Globus pallidus (tissue), 1 donor: ENCODE measurements at regions not wholly inside any gene's neighbourhood (a gene's known extent, or its start where the extent isn't known, plus 50 kb on each side); places are given as distances from the start of the nearest gene placed in this dataset.

ENCODE experiments used
- DNase-seq: peaks from one replicate; pipeline ENCODE4 v3.0.0-alpha.2; 2015; ENCODE audit warnings: low spot score

DNA sequence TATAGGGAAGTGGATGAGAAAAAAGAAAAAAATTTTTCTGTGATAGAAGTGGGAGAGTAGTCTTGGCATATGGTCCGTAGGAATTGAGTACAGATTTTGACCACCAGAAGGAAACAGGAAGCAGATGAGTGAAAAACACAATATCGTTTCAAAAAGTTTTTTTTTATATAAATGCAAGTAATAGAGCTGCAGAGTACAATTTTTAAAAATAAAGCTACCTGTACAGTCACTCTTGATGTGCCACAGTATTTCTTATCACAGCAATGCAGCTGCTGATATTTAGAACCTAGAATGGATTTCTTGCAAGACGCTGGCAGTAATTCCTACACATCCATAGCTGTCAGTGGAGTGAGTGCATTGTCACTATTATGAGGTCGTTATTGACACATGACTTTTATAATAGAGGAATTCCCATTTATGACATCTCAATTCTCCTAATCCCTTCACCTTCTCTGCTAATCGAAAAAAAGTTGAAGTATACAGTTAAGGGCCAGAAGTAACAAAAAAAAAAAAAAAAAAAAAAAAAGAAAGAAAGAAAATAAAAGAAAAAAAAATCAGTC lies 477.7 kb downstream of the TAF11L14 start:
- no peak for DNase-seq

DNA sequence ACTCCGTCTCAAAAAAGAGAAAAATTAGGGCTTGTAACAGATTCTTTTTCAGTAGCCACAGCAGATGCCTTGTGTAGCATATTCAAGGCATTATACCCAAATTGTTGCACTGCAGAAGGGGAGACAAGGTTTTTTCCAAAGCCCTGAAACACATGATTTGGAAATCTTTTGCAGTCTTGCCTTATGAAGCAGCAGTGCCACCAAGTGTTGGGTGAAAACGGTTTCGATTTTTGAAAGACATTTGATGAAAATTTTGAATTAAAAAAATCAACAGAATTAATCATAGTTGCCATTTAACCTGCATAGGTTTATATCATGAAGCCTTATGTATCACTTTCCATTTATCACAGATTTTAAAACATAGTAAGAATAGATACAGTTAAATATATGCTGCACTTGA lies 479.5 kb downstream of the TAF11L14 start:
- DNase-seq = no peak

DNA sequence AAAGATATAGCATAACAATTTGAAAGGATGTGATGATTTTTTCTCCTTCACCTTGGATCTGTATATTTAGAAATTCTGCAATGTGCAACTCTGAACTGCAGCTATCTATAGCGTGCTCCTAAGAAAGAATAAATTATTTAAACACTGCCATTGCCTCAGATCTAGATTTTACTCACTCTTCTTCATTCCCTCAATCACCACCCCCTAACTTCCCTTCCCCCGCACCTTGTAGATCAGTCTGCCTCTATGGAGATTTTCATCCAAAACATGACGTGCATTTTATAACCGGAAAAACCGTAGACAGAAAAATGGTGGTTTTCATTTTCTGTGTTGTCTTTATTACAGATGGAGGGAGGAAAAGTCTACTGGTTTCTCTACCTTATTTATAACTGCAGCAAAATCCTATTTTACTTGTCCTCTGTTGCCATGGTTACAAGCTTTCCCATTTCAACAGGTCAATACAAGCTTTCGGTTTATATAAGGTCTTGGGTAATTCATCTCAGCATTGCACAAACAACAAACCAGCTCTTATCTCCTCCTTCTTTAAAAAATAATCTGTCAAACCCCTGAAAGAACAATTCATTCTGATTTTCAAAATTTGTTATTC lies 480.0 kb downstream of the TAF11L14 start:
- DNase-seq = no peak

DNA sequence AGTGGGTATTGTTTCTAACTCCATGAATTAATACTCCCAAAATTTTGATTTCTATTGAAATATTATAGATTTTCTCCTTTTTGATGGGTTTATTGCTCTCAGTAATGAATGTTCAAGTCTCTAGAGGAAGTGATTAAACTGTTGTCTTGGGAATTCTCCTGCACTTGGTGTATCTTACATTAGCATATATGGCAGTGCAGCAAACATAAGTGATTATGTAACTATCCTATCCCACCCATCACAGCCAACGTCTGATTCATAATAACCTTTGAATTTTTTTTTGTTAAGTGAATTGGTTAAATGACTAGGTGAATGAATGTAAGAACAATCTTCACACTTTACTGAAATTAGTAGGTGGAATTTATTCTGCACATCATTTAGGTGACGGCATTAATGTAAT lies 483.7 kb downstream of the TAF11L14 start:
- DNase-seq = no peak

DNA sequence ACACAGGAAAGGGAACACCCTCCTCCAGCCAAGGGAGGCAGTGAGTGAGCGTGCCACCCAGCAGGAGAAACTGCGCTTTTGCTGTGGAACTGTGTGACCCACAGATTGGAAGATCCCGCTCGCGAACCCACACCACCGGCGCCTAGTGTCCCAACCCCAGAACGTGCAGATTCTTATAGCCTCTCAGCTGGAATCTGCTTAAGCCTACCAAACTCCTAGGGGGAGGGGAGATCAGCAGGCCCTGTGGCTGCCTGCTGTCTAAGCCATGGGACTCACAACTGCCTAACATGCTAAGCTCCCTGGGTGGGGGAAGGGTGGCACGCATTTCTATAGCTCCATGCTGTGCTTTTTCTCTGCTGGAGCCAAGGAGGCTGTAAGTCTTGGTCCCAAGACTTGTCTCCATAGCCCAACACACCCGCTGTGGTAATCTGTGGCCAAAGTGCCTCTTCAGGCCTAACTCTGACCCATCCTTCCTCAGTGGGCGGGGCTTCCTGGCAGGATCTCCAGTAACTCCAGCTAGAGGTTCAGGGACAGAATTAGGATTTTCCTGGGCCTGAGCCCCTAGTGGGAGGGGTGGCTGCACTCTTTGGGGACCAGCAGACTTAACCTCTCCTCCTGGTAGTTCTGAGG lies 485.0 kb downstream of the TAF11L14 start:
- DNase-seq = no peak

DNA sequence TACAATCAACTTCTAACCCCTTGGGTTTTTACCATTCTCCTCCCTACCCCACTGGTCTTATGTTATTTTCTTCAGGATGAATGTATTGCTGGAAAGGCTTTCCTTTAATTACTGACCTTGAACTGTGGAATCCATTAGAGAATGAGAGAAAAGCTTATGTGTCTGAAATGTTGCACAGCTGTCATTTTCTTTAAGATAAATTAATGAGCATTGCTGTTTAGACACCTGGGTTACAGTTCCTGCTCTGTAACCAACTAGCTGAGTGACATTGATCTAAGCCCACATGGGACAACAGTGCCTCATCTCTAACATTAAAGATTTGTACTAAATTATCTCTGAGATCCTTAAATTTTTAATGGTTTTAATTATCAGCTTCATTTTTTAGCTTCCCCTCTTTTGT lies 507.0 kb downstream of the TAF11L14 start:
- no peak for DNase-seq

DNA sequence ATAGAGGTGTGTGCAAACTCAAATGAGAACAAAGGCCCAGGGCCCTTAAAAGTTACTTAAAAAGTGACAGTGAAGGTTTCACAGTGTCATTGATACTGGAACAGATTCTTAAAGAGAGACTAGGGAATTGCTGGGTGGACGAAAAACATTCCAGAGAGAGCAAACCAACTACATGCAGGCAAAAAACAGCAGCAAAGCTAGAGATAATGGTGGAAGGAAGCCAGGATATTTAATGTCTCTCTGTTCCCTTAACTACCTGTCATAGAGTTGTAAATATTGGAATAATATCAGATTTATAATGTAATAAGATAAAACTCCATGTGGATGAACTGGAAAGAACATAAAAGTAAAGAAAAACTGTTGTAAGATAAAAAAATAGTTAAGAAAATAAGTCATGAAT lies 508.6 kb downstream of the TAF11L14 start:
- no peak for DNase-seq

DNA sequence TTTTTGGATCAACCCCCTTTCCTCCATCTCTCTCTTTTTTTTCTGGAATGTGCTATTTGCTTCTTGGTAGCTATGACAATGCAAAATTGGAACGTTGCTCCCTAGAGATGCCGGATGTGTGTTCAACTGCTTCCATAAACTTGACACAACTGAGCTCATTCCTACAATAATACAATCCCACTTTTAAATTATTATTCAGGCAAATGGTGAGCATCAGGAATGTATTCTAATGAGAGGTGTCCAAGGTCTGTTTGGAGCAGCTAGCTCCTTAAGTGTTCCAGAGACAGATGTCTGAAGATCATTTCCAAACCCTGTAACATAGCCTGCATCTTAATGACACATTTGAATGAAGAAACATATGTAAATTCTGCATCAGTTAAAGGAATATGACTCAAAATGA lies 518.4 kb downstream of the TAF11L14 start:
- no peak for DNase-seq

DNA sequence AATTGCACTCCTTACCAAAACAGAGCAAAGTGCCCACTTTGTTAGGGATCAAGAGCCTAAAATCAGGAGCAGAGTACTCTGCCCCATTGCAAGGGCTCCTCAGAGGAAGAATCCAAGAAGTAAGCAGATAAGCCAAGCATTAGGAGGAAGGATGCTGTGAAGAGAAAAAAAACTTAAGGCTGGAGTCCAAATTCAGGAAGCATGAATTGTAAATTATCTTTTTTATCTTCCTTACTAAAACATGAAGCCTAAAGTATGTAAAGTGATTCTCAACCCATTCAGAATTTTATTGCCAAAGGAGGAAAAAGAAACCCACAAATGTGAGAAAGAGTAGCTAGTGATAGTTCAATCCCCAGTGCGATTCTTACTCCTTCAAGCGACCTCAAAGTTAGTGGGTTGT lies 523.9 kb downstream of the TAF11L14 start:
- no peak for DNase-seq

DNA sequence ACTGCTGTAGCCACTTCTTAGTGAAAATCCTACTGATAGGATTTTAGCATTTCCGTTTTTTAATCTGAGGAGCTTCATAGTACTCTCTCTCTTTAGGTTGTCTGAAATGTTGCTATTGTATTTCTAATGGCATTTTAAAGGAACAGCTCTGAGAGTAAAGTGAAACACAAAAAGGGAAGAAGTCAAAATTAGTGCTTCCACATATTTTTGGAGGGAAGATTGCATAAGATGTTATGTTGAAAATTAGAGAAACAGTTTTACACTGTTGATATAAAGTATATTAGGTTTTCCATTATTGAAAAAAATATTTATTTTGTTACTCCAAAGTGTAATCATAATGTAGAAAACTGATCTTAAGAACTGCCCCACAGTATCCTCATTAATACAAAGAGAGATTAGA lies 525.1 kb downstream of the TAF11L14 start:
- peak; percentile 12 for DNase-seq

DNA sequence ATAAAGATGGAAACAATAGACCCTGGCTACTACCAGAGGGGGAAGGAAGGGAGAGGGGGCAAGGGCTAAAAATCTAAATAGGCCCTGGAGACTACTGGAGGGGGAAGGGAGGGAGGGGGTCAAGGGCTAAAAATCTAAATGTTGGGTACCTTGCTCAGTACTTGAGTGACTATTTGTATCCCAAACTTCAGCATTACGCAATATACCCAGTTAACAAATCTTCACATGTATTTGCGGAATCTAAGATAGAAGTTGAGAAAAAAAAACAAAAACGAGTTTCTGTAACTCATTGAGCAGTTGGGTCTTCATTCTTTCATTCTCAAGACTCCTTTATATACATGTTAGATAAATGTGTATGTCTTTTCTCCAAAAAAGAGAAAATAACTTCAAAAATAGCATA lies 537.4 kb downstream of the TAF11L14 start:
- DNase-seq = no peak

DNA sequence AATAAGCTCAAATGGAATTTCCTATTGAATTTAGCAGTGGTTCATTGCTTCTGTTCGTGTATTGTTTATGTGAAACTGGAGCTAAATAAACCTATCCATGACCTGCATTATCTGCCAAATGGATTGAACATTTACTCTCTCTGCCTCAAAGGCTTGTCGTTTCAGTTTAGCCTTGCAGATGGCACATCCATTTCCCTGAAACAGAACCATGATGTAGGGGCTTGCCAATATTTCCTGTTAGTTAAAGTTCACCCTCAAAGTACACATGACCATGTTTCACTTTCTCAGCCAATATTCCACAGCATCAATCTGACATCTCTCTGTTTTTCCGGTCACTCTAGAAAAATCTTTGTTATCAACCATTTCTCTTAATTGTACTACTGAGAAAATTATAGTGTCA lies 545.3 kb downstream of the TAF11L14 start:
- no peak for DNase-seq

DNA sequence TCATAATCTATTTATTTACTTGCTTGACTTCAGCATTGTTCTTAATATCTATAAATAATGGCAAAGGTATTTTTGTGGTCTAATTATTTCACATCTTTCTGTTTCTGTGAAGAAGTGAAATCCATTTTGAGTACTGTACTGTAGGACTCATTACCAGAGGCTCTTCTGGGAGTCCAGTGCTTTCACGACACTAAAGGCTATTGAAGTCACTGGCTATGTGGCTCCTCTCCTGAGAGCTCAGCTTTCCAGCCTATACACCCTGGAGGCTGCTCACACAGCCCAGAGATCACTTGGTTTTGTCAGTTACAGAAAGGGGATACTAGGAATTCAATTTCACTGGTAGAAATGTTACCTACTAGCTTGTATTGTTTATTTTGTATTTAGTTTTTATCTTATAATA lies 547.3 kb downstream of the TAF11L14 start:
- DNase-seq = no peak

DNA sequence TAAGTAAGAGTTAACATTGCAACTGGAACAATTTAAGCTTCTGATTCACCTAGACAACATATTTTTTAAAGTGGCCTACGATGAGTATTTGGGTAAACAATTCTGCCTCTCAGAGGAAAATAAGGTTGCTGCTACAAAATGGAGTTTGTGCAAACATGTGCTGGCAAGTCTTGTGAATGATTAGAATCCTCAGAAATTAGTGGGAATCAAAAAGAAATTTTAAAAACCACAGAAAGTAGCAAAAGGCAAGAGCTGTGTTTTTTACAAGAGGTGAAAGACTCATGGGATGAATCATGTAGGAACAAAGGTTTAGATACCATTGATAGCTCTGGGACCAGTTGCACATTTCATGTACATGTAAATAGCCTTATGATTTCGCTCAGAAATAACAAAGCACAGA lies 561.6 kb downstream of the TAF11L14 start:
- DNase-seq = no peak

DNA sequence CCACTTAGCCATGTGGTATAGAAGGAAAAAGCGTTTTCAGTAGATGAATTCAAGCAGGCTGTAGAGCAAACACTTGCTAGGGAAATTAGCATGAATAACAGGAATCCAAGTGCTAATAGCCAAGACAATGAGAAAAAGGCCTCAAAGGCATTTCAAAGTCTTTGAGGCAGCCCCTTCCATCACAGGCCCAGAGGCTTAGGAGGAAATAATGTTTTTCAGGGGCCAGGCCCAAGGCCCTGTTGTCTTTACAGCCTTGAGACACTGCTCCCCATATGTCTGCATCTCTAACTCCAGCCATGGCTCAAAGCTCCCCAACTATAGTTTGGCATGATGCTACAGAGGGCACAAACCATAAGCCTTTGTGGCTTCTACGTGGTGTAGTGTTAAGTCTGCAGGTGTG lies 563.5 kb downstream of the TAF11L14 start:
- no peak for DNase-seq

DNA sequence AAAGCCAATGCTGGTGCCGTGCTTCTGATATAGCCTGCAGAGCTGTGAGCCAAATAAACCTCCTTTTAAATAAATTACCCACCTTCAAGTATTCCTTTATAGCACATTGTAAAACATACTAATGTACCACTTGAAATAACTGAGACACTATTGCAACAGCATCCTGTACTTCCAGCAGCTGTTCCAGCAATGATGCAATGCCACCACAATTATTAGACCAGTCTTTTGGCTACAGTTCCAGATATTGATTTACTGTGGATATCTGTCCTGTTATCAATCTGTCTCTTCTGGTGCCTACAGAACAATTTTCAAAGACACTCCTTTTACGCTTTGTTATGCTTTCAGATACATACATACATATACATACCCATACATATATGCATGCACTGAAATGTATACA lies 567.9 kb downstream of the TAF11L14 start:
- DNase-seq = no peak

DNA sequence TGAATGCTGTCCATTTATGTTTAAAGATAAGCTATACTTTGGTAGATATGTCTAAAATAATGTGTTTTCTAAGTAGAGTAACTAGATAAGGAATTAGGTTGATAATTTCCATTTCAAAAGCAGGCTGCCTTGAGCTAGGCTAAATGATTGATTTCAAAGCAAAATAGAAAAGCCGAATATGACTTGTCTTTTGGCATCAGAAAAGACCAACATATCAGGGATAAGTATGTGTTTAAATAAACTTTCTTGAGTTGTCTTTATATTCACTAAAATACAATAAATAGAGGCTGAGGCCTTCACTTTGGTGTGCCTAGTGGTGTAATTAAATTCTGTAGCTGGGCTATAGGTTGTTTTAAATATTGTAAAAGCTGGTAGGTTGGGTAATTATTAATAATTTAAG lies 569.0 kb downstream of the TAF11L14 start:
- DNase-seq = no peak

DNA sequence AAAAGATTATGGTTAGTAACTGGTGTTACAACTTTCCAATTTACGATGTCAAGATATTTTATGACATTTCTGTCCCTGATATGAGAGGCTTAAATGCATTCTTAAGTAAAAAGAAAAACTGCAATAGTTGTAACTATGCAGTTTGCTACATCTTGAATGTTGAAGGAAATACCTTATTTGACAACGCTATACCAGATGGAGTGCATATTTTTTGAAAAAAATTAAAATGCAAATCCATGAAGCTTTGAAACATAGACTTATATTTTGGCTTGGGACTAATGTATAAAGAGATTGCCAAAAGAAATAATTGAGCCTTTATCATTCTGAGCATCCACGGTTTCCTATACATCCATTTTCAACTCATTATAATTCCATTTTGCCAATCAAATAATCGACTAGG lies 579.4 kb downstream of the TAF11L14 start:
- DNase-seq = no peak

DNA sequence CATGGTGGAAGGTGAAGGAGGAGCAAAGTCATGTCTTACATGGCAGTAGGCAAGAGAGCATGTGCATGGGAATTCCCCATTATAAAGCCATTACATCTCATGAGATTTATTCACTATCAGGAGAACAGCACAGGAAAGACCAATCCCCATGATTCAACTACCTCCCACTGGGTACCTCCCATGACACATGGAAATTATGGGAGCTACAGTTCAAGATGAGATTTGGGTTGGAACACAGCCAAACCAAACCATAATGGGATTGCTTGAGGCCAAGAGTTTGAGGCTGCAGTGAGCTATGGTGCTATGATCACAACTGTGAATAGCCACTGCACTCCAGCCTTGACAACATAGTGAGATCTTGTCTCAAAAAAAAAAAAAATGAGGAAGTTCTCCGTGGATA lies 581.8 kb downstream of the TAF11L14 start:
- DNase-seq = no peak

DNA sequence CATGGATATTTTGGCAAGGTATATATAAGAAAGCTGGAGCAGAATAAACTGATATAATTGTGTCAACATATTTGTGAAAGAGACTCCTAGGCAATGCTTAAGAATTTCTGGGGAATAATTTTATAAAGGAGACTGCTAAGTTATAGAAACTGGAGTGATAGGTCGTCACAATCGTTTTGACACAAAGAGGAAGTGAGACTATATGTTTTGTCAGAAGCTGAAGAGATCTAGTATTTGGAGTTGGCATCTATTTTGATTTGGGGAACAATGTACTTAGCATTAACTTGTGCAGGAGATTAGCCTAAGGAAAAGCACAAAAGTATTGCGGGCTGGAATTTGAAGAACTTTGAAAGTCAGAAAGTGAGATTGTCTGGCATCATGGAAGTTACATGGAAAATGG lies 582.5 kb downstream of the TAF11L14 start:
- peak; percentile 3 for DNase-seq

DNA sequence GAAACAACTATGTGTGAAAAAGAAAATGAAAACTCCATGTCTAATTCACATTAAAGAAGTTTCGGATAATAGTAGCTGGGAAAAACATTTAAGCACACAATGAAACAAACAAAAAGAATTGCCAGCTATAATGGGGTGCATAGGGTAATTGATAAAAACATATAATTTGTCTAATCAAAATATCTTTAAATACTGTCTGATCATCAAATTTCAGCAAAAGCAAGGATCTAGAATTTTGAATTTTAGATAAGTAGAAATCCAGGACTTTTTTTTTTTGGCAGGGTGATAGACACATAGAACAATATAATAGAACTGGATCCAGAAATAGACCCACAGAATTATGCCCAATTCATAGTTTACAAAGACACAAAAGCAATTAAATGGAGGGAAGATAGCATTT lies 585.0 kb downstream of the TAF11L14 start:
- DNase-seq = no peak

DNA sequence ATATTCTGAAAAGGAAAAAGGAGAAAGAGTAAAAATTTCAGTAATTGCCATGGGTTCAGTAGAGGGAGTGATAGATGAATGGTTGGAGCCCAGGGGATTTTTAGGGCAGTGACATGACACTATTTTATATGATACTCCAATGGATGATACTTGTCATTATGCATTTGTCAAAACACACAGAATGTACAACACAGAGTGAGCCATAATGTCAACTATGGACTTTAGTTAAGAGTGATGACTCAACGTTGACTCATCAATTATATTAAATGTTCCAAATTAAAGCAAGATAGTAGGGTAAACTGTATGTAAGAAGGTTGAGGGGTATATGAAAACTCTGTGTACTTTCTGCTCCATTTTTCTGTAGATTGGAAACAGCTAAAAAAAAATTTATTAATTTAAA lies 586.4 kb downstream of the TAF11L14 start:
- no peak for DNase-seq

DNA sequence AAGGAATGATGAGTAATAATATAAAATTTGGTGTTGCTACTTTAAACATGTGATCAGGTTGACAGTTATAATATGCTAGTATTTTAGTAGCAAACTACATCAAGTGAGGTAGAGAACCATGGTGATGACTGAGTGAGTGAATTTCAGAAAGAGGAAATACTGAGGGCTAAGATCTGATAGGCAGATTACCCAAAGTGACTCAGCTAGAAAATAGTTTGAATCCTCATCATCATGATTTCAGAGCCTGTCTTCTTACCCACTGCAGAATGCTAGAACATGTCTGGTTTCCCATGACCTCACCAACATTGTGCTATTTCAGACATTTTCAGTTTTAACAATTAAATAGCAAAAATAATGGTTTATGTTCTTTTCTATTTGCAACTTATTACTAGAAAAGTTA lies 602.1 kb downstream of the TAF11L14 start:
- DNase-seq = no peak

DNA sequence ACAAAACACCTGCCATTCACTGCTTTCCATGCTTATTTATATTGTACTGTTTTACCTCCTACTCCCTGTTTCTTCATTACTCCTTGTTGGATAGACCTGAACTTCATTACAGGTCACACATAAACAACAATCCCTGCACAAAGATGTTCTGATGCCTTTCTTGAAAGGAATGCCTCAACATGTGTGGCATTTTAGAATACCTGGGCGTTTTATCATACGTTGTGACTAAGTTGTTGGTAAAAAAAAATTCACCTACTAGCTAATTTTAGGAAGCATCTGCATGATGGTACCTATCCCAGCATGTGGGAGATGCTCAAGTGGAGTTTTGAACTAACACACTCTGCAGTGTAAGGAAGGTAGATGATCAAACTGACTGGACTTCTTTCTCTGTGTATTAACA lies 604.1 kb downstream of the TAF11L14 start:
- DNase-seq = no peak
